Panc1 (cell line): ENCODE measurements at regions not wholly inside any gene's neighbourhood (a gene's known extent, or its start where the extent isn't known, plus 50 kb on each side); places are given as distances from the start of the nearest gene placed in this dataset.

ENCODE experiments used
- ATAC-seq: fragments of 200-7000 bp; cut with Tn5 transposase; 2 replicates; pipeline ENCODE4 v1.9.1; 2020; ENCODE audit warnings: mild to moderate bottlenecking, moderate library complexity
- BruUV-seq: library from RNA; stranded (reverse); fragments of 400-500 nt; replicated peaks from 2 replicates; lab custom pipeline; 2021; lab: Mats Ljungman, UMichigan
- CTCF ChIA-PET: fragments of 300-600 bp; sonication (Branson Sonifier 250); formaldehyde crosslinking; loops from one replicate; lab custom pipeline; 2022; ENCODE audit warnings: antibody characterized with exemption; lab: Charles Lee
- POLR2A ChIA-PET: fragments of 300-600 bp; sonication (Branson Sonifier 250); formaldehyde crosslinking; loops from one replicate; lab custom pipeline; 2022; ENCODE audit warnings: antibody characterized with exemption; lab: Charles Lee
- DNase-seq: peaks from one replicate; pipeline ENCODE4 v3.0.0-alpha.2; 2010; ENCODE audit warnings: low read depth, low spot score
- H3K27ac ChIP-seq: 2 replicates; pipeline ENCODE4 v1.5.1; 2011; ENCODE audit warnings: mild to moderate bottlenecking, low read length, inconsistent platforms
- H3K27me3 ChIP-seq: fragments of 200-500 bp; sonication (Bioruptor generic); 2 replicates; pipeline ENCODE4 v1.6.0; 2014; ENCODE audit warnings: low read length, inconsistent platforms; ENCODE audit not compliant: control insufficient read depth, insufficient read depth
- H3K36me3 ChIP-seq: fragments of 200-500 bp; sonication (Bioruptor generic); 2 replicates; pipeline ENCODE4 v1.5.1; 2014; ENCODE audit warnings: inconsistent platforms, mild to moderate bottlenecking, low read length, moderate library complexity; ENCODE audit not compliant: control insufficient read depth, insufficient read depth
- H3K4me1 ChIP-seq: 2 replicates; pipeline ENCODE4 v1.5.1; 2011; ENCODE audit warnings: inconsistent platforms, mild to moderate bottlenecking, low read length, moderate library complexity; ENCODE audit not compliant: control insufficient read depth, insufficient read depth
- H3K4me3 ChIP-seq, 2 experiments: 2 replicates each; pipeline ENCODE4 v1.5.1; 2011 to 2012; ENCODE audit warnings: low read depth in 2 of 2, low read length in 2 of 2, mild to moderate bottlenecking in 2 of 2, inconsistent platforms in 1 of 2, moderate library complexity in 1 of 2
- H3K9me3 ChIP-seq: fragments of 200-500 bp; sonication (Bioruptor generic); 2 replicates; pipeline ENCODE4 v1.5.1; 2014; ENCODE audit warnings: low read depth, mild to moderate bottlenecking, inconsistent platforms, low read length, moderate library complexity; ENCODE audit not compliant: control insufficient read depth, insufficient read depth
- CTCF ChIP-seq: fragments of 450-650 bp; IDR thresholded peaks from 2 replicates; pipeline ENCODE4 v1.5.1; 2017; ENCODE audit warnings: mild to moderate bottlenecking
- POLR2AphosphoS5 ChIP-seq: IDR thresholded peaks from 2 replicates; pipeline ENCODE4 v1.6.1; 2012; ENCODE audit warnings: mild to moderate bottlenecking, low read depth, low read length, moderate library complexity
- REST ChIP-seq, 2 experiments: IDR thresholded peaks; 2 replicates each; pipeline ENCODE4 v1.6.1; 2011 to 2012; ENCODE audit warnings: low read depth in 2 of 2, control low read depth in 1 of 2, low read length in 1 of 2, mild to moderate bottlenecking in 1 of 2, moderate library complexity in 1 of 2; ENCODE audit not compliant: insufficient read depth in 1 of 2
- SIN3A ChIP-seq: IDR thresholded peaks from 2 replicates; pipeline ENCODE4 v1.6.1; 2012; ENCODE audit warnings: low read depth, mild to moderate bottlenecking, low read length, moderate library complexity, borderline replicate concordance; ENCODE audit not compliant: insufficient read depth
- TCF7L2 ChIP-seq: IDR thresholded peaks from 2 replicates; pipeline ENCODE4 v1.6.1; 2011; ENCODE audit warnings: mild to moderate bottlenecking, low read depth, low read length, inconsistent platforms
- in situ Hi-C: cut with HindIII; loops from 2 replicates; pipeline ENCODE4 v1.10.0; 2016; ENCODE audit warnings: low sequenced_read_pairs, low pct_unique_long_range_greater_than_20kb
- intact Hi-C: fragments of 100-400 bp; cut with micrococcal nuclease; formaldehyde crosslinking; loops from one replicate; pipeline ENCODE4 v1.10.0; 2022; ENCODE audit not compliant: unreplicated experiment

GRCh38 chr6:160891690-160892089 lies 99.9 kb upstream of the MAP3K4 start:
- BruUV-seq = no TSS peak
- DNase-seq = no peak
- intact Hi-C loops = no loop called here
- Histone ChIP-seq H3K27me3 (no peaks in the 10 kb centered on the region), H3K27ac (no peak overlapping the region), H3K4me1 (no peaks in the 10 kb centered on the region), H3K9me3 (no peaks in the 10 kb centered on the region), H3K36me3 (no peaks in the 10 kb centered on the region), H3K4me3 (no peak overlapping the region)
- ChIA-PET CTCF (no interaction called here), POLR2A (no interaction called here)
- TF ChIP-seq CTCF (no peak), REST (IDR thresholded peaks at IDR 0.05; ENCODE audit: insufficient read depth in 1 of 2, low read depth in 2 of 2, low read length in 1 of 2) (no peak)
- ATAC-seq = no peak
- in situ Hi-C loops = no loop called here

GRCh38 chr6:160895562-160895961 lies 96.0 kb upstream of the MAP3K4 start:
- no TSS peak for BruUV-seq
- H3K9me3 ChIP-seq = no peaks in the 10 kb centered on the region
- no peak overlapping the region for H3K4me3 ChIP-seq
- intact Hi-C loops (no loop called here), in situ Hi-C loops (no loop called here)
- no peak for DNase-seq
- ChIA-PET POLR2A (no interaction called here), CTCF (no interaction called here)
- no peaks in the 10 kb centered on the region for H3K27me3 ChIP-seq
- no peak for ATAC-seq
- no peak for TF ChIP-seq SIN3A
- no peak for TF ChIP-seq POLR2AphosphoS5
- no peaks in the 10 kb centered on the region for H3K4me1 ChIP-seq
- no peak overlapping the region for H3K27ac ChIP-seq
- H3K36me3 ChIP-seq = no peaks in the 10 kb centered on the region

GRCh38 chr6:160899671-160900430 lies 91.7 kb upstream of the MAP3K4 start:
- TF ChIP-seq POLR2AphosphoS5 (no peak), REST (IDR thresholded peaks at IDR 0.05; ENCODE audit: insufficient read depth in 1 of 2, low read depth in 2 of 2, low read length in 1 of 2) (no peak), TCF7L2 (no peak), CTCF (no peak), SIN3A (no peak)
- no peak overlapping the region for H3K27ac ChIP-seq
- no peaks in the 10 kb centered on the region for H3K27me3 ChIP-seq
- DNase-seq = no peak
- CTCF ChIA-PET = interaction anchor here (0.6 kb wide), 1 partner anchor 133 kb away, joined by 3 read pairs; no protein-coding TSS in a partner anchor
- in situ Hi-C loops = no loop called here
- no peaks in the 10 kb centered on the region for H3K36me3 ChIP-seq
- no peaks in the 10 kb centered on the region for H3K4me1 ChIP-seq
- ATAC-seq = no peak; the same call in 1 of the 2 replicates
- intact Hi-C loops = no loop called here
- H3K4me3 ChIP-seq = no peak overlapping the region
- no peaks in the 10 kb centered on the region for H3K9me3 ChIP-seq
- POLR2A ChIA-PET = no interaction called here
- no TSS peak for BruUV-seq
